NCI-H524 treated with DMSO at 0.1 percent for 48 hours (cell line): ENCODE measurements at regions not wholly inside any gene's neighbourhood (a gene's known extent, or its start where the extent isn't known, plus 50 kb on each side); places are given as distances from the start of the nearest gene placed in this dataset.
"Not testable (repeated sequence)": the region's sequence is repeated elsewhere in the genome, so short reads cannot be mapped to it uniquely, and the experiment has no call there.

Source experiments
- DNase-seq: peaks from one replicate; lab custom pipeline; 2025; lab: John Stamatoyannopoulos, UW

GRCh38 chr18:5021558-5021957 lies 175.5 kb downstream of the AKAIN1 start:
- no peak for DNase-seq

- DNase-seq, result no peak
Measured at GRCh38 chr18:5015213-5015612, 181.8 kb downstream of the AKAIN1 start.

GRCh38 chr18:5004031-5004820 lies 192.8 kb downstream of the AKAIN1 start:
- DNase-seq, result not testable (repeated sequence)

- DNase-seq, result no peak
Measured at GRCh38 chr18:4994710-4995109, 202.3 kb downstream of the AKAIN1 start.

- DNase-seq, result peak; percentile 92
Measured at GRCh38 chr18:4987452-4988405, 209.3 kb downstream of the AKAIN1 start.

GRCh38 chr18:4986677-4987076 lies 210.4 kb downstream of the AKAIN1 start:
- no peak for DNase-seq

GRCh38 chr18:4986066-4986465 lies 211.0 kb downstream of the AKAIN1 start:
- no peak for DNase-seq

GRCh38 chr18:4961121-4961909 lies 235.7 kb downstream of the AKAIN1 start:
- no peak for DNase-seq

- no peak for DNase-seq
Measured at GRCh38 chr18:4960578-4960977, 236.5 kb downstream of the AKAIN1 start.

- no peak for DNase-seq
Measured at GRCh38 chr18:4931209-4931608, 265.8 kb downstream of the AKAIN1 start.

- DNase-seq, result no peak
Measured at GRCh38 chr18:4921548-4921947, 275.5 kb downstream of the AKAIN1 start.

GRCh38 chr18:4917509-4917908 lies 279.5 kb downstream of the AKAIN1 start:
- DNase-seq, result peak; percentile 4

- DNase-seq, result peak; percentile 4
Measured at GRCh38 chr18:4908328-4908727, 288.7 kb downstream of the AKAIN1 start.

- no peak for DNase-seq
Measured at GRCh38 chr18:4906856-4907255, 290.2 kb downstream of the AKAIN1 start.

GRCh38 chr18:4888251-4889040 lies 308.6 kb downstream of the AKAIN1 start:
- peak; percentile 98 for DNase-seq

GRCh38 chr18:4878480-4878879 lies 318.6 kb downstream of the AKAIN1 start:
- DNase-seq, result no peak

- DNase-seq, result no peak
Measured at GRCh38 chr18:4871197-4871596, 325.9 kb downstream of the AKAIN1 start.

- DNase-seq, result no peak
Measured at GRCh38 chr18:4870177-4870773, 326.8 kb downstream of the AKAIN1 start.

- DNase-seq, result no peak
Measured at GRCh38 chr18:4869155-4869554, 327.9 kb downstream of the AKAIN1 start.

GRCh38 chr18:4858379-4859127 lies 338.5 kb downstream of the AKAIN1 start:
- DNase-seq, result no peak
